Liver (tissue), 8 donors: ENCODE measurements at regions not wholly inside any gene's neighbourhood (a gene's known extent, or its start where the extent isn't known, plus 50 kb on each side); places are given as distances from the start of the nearest gene placed in this dataset.
"Not testable (repeated sequence)": the region's sequence is repeated elsewhere in the genome, so short reads cannot be mapped to it uniquely, and the experiment has no call there.

Experiments
- DNase-seq: peaks from one replicate; pipeline ENCODE4 v3.0.0-alpha.2; 2017; ENCODE audit warnings: low spot score
- H3K27ac ChIP-seq, 2 donors: one replicate each; pipeline ENCODE4 v1.7.0; 2013; ENCODE audit warnings: inconsistent platforms in 2 of 2, low read length in 2 of 2, control low read depth in 1 of 2, low read depth in 1 of 2, mild to moderate bottlenecking in 1 of 2
- H3K27me3 ChIP-seq, 4 donors: one replicate each; pipeline versions ENCODE4 v1.6.1 to v1.7.0; 2013; ENCODE audit warnings: low read length in 3 of 4, inconsistent platforms in 1 of 4, mild to moderate bottlenecking in 1 of 4, moderate library complexity in 1 of 4; ENCODE audit not compliant: control insufficient read depth in 4 of 4, insufficient read depth in 4 of 4
- H3K36me3 ChIP-seq, 4 donors: one replicate each; pipeline versions ENCODE4 v1.6.1 to v1.7.0; 2013; ENCODE audit warnings: low read length in 3 of 4, mild to moderate bottlenecking in 3 of 4, low read depth in 1 of 4, moderate library complexity in 1 of 4; ENCODE audit not compliant: control insufficient read depth in 4 of 4, insufficient read depth in 3 of 4
- H3K4me1 ChIP-seq, 4 donors: one replicate each; pipeline versions ENCODE4 v1.6.1 to v1.7.0; 2013; ENCODE audit warnings: low read length in 3 of 4, mild to moderate bottlenecking in 3 of 4, moderate library complexity in 1 of 4; ENCODE audit not compliant: control insufficient read depth in 4 of 4, insufficient read depth in 4 of 4
- H3K4me3 ChIP-seq, 3 donors: one replicate each; pipeline versions ENCODE4 v1.6.1 to v1.7.0; 2013; ENCODE audit warnings: low read length in 3 of 3, control low read depth in 1 of 3, low read depth in 1 of 3, mild to moderate bottlenecking in 1 of 3
- H3K9ac ChIP-seq, 2 donors: one replicate each; pipeline ENCODE4 v1.7.0; 2013; ENCODE audit warnings: low read length in 2 of 2, mild to moderate bottlenecking in 2 of 2, moderate library complexity in 2 of 2, control low read depth in 1 of 2, low read depth in 1 of 2
- H3K9me3 ChIP-seq, 4 donors: one replicate each; pipeline versions ENCODE4 v1.6.1 to v1.7.0; 2013; ENCODE audit warnings: low read length in 3 of 4; ENCODE audit not compliant: control insufficient read depth in 4 of 4
- HNF4A ChIP-seq, 2 donors: conservative IDR thresholded peaks; 2 replicates each; pipeline ENCODE4 v1.6.1; 2016; ENCODE audit warnings: antibody characterized with exemption in 2 of 2, mild to moderate bottlenecking in 2 of 2
- HNF4G ChIP-seq: IDR thresholded peaks from 2 replicates; pipeline ENCODE4 v1.6.1; 2016; ENCODE audit warnings: antibody characterized with exemption
- JUND ChIP-seq, 2 donors: IDR thresholded peaks; 2 replicates each; pipeline ENCODE4 v1.6.1; 2016; ENCODE audit warnings: antibody characterized with exemption in 2 of 2
- NR2F2 ChIP-seq: IDR thresholded peaks from 2 replicates; pipeline ENCODE4 v1.6.1; 2016; ENCODE audit warnings: antibody characterized with exemption
- RAD21 ChIP-seq, 2 donors: IDR thresholded peaks; 2 replicates each; pipeline ENCODE4 v1.6.1; 2016; ENCODE audit warnings: antibody characterized with exemption in 2 of 2, mild to moderate bottlenecking in 2 of 2
- RXRA ChIP-seq, 2 donors: IDR thresholded peaks; 2 replicates each; pipeline ENCODE4 v1.6.1; 2017 to 2018; ENCODE audit warnings: antibody characterized with exemption in 2 of 2, mild to moderate bottlenecking in 1 of 2
- TAF1 ChIP-seq: conservative IDR thresholded peaks from 2 replicates; pipeline ENCODE4 v1.6.1; 2016; ENCODE audit warnings: antibody characterized with exemption, mild to moderate bottlenecking
- YY1 ChIP-seq: IDR thresholded peaks from 2 replicates; pipeline ENCODE4 v1.6.1; 2016; ENCODE audit warnings: antibody characterized with exemption, mild to moderate bottlenecking
- WGBS: extraction: QIAGEN DNeasy Blood & Tissue Kit; methylation state at CpG from one replicate; pipeline ENCODE4 v1.1.7; 2013; 5-methylcytosine and 5-hydroxymethylcytosine counted together
- TF ChIP-seq, protein P1 (sequence below): IDR thresholded peaks from 2 replicates; pipeline ENCODE4 v1.6.1; 2016; ENCODE audit warnings: antibody characterized with exemption, mild to moderate bottlenecking
- TF ChIP-seq, protein P2 (sequence below): IDR thresholded peaks from 2 replicates; pipeline ENCODE4 v1.6.1; 2016; ENCODE audit warnings: antibody characterized with exemption
- TF ChIP-seq, protein P3 (sequence below): fragments of 150-350 bp; IDR thresholded peaks from 2 replicates; pipeline ENCODE4 v1.5.1; 2017; ENCODE audit warnings: improper control_type of control experiment, low read depth, low read length; ENCODE audit not compliant: missing input control
- donor health status: healthy.
- donor health status: healthy.
- donor health status: healthy.
- donor health status: healthy.
- donor health status: healthy.

DNA sequence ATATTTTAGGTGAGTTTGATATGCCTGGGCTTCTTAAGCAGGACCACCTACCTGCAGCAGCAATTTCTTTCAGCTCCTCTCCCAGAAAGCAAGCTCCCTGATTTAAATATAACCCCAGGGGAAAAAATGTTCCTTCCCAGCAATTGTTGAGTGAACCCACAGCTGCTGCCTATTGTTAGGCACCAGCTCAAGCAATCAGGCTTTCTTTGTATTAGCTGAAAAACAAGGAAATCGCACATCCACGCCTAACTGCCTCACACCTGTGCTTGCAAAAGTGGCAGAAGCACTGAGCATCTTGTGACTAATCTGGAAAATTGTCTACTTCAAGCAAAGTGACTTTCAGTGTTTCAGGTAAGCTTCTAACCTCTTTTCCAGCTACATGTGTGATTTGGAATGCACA is 432.2 kb downstream of the SMARCA1 start:
- no peak for DNase-seq
- Histone ChIP-seq H3K36me3 (no peaks in the 10 kb centered on the region), H3K9ac (no peak overlapping the region), H3K4me3 (no peak overlapping the region), H3K27me3 (no peaks in the 10 kb centered on the region), H3K27ac (no peak overlapping the region), H3K9me3 (no peaks in the 10 kb centered on the region), H3K4me1 (no peaks in the 10 kb centered on the region)
- TF ChIP-seq, protein P1, sequence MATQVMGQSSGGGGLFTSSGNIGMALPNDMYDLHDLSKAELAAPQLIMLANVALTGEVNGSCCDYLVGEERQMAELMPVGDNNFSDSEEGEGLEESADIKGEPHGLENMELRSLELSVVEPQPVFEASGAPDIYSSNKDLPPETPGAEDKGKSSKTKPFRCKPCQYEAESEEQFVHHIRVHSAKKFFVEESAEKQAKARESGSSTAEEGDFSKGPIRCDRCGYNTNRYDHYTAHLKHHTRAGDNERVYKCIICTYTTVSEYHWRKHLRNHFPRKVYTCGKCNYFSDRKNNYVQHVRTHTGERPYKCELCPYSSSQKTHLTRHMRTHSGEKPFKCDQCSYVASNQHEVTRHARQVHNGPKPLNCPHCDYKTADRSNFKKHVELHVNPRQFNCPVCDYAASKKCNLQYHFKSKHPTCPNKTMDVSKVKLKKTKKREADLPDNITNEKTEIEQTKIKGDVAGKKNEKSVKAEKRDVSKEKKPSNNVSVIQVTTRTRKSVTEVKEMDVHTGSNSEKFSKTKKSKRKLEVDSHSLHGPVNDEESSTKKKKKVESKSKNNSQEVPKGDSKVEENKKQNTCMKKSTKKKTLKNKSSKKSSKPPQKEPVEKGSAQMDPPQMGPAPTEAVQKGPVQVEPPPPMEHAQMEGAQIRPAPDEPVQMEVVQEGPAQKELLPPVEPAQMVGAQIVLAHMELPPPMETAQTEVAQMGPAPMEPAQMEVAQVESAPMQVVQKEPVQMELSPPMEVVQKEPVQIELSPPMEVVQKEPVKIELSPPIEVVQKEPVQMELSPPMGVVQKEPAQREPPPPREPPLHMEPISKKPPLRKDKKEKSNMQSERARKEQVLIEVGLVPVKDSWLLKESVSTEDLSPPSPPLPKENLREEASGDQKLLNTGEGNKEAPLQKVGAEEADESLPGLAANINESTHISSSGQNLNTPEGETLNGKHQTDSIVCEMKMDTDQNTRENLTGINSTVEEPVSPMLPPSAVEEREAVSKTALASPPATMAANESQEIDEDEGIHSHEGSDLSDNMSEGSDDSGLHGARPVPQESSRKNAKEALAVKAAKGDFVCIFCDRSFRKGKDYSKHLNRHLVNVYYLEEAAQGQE: no peak
- TF ChIP-seq HNF4A (conservative IDR thresholded peaks at IDR 0.05) (no peak), TAF1 (no peak), JUND (IDR thresholded peaks at IDR 0.05) (no peak), HNF4G (no peak)
- TF ChIP-seq, protein P2, sequence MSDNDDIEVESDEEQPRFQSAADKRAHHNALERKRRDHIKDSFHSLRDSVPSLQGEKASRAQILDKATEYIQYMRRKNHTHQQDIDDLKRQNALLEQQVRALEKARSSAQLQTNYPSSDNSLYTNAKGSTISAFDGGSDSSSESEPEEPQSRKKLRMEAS: no peak
- 70% methylated on average over 2 of the region's 2 CpGs for WGBS

DNA sequence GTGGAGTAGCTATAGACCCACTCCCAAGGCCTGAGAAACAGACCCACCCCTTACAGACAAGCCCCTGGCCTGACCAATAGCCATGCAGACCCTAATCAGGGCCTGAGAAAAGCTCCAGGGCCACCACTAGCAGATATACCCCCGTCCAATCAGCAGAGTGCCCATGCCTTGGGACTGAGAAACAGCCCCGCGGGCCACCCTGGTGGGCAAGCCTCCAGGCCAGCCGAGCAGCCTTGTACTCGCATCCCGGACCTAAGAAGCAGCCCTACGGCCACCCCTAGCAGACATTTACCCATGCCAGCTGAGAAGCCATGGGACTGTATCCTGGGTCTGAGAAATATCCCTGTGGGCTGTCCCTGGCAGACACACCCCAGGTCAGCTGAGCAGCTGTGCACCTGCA is 436.5 kb downstream of the SMARCA1 start:
- TF ChIP-seq TAF1 (no peak), HNF4A (conservative IDR thresholded peaks at IDR 0.05) (no peak), NR2F2 (no peak), HNF4G (no peak), RXRA (IDR thresholded peaks at IDR 0.05) (no peak), RAD21 (IDR thresholded peaks at IDR 0.05) (no peak), YY1 (no peak), JUND (IDR thresholded peaks at IDR 0.05) (no peak)
- TF ChIP-seq, protein P2: no peak
- TF ChIP-seq, protein P3, sequence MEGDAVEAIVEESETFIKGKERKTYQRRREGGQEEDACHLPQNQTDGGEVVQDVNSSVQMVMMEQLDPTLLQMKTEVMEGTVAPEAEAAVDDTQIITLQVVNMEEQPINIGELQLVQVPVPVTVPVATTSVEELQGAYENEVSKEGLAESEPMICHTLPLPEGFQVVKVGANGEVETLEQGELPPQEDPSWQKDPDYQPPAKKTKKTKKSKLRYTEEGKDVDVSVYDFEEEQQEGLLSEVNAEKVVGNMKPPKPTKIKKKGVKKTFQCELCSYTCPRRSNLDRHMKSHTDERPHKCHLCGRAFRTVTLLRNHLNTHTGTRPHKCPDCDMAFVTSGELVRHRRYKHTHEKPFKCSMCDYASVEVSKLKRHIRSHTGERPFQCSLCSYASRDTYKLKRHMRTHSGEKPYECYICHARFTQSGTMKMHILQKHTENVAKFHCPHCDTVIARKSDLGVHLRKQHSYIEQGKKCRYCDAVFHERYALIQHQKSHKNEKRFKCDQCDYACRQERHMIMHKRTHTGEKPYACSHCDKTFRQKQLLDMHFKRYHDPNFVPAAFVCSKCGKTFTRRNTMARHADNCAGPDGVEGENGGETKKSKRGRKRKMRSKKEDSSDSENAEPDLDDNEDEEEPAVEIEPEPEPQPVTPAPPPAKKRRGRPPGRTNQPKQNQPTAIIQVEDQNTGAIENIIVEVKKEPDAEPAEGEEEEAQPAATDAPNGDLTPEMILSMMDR: no peak
- TF ChIP-seq, protein P1: no peak
- DNase-seq: no peak
- H3K4me1 ChIP-seq: no peaks in the 10 kb centered on the region
- H3K27me3 ChIP-seq: no peaks in the 10 kb centered on the region
- peaks cover 0 to 5% (median under 1%) of the 10 kb centered on the region in 4 donors for H3K9me3 ChIP-seq
- no peak overlapping the region for H3K9ac ChIP-seq
- no peak overlapping the region for H3K27ac ChIP-seq
- H3K36me3 ChIP-seq: no peaks in the 10 kb centered on the region
- no peak overlapping the region for H3K4me3 ChIP-seq
- 96% methylated on average over 7 of the region's 7 CpGs for WGBS

DNA sequence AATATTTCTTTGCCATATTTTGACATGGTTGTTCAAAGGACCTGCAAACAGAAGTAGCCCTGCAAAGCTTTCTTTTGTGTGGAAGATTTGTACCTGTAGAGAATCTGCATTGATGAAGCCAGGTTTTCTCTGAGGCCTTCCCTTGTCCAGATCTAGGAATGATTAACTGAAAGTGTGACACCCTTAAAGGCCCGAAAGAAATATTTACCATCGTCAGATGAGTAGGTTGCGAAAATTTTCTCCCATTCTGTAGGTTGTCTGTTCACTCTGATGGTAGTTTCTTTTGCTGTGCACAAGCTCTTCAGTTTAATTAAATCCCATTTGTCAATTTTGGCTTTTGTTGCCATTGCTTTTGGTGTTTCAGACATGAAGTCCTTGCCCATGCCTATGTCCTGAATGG is 439.0 kb downstream of the SMARCA1 start:
- H3K9ac ChIP-seq, DNase-seq, H3K27me3 ChIP-seq, H3K36me3 ChIP-seq, H3K9me3 ChIP-seq, H3K27ac ChIP-seq, H3K4me1 ChIP-seq, H3K4me3 ChIP-seq: not testable (repeated sequence)
- WGBS: 83% methylated on average over 3 of the region's 3 CpGs
